Keratinocyte (primary cell): ENCODE measurements at regions not wholly inside any gene's neighbourhood (a gene's known extent, or its start where the extent isn't known, plus 50 kb on each side); places are given as distances from the start of the nearest gene placed in this dataset.

Source experiments
- DNase-seq: peaks from one replicate; pipeline ENCODE4 v3.0.0-alpha.2; 2011; ENCODE audit warnings: low read depth, missing footprints, low spot score
- FAIRE-seq: peaks from 2 replicates; lab custom pipeline; 2011; peaks lifted over from hg19 to GRCh38; lab: Jason Lieb, UNC
- H2AFZ ChIP-seq: 2 replicates; pipeline ENCODE4 v1.6.0; 2012; ENCODE audit warnings: low read length, control low read depth, inconsistent platforms; ENCODE audit not compliant: control insufficient read depth
- H3K27ac ChIP-seq: 2 replicates; pipeline ENCODE4 v1.5.1; 2011; ENCODE audit warnings: low read length; ENCODE audit not compliant: control insufficient read depth, insufficient read depth
- H3K27me3 ChIP-seq: 3 replicates; pipeline ENCODE4 v1.6.0; 2011; ENCODE audit warnings: low read length; ENCODE audit not compliant: control insufficient read depth, insufficient read depth; ENCODE audit errors: extremely low read depth
- H3K36me3 ChIP-seq, 2 experiments: 2 replicates in 1 of 2; 3 replicates in 1 of 2; pipeline ENCODE4 v1.5.1; 2011; ENCODE audit warnings: low read length in 2 of 2, mild to moderate bottlenecking in 1 of 2; ENCODE audit not compliant: control insufficient read depth in 2 of 2, insufficient read depth in 2 of 2; ENCODE audit errors: extremely low read depth in 1 of 2
- H3K4me1 ChIP-seq: 3 replicates; pipeline ENCODE4 v1.5.1; 2011; ENCODE audit warnings: low read length; ENCODE audit not compliant: control insufficient read depth, insufficient read depth; ENCODE audit errors: extremely low read depth
- H3K4me2 ChIP-seq: 3 replicates; pipeline ENCODE4 v1.6.0; 2011; ENCODE audit warnings: low read depth, low read length; ENCODE audit not compliant: control insufficient read depth, insufficient read depth; ENCODE audit errors: extremely low read depth
- H3K4me3 ChIP-seq, 3 experiments: fragments of 200-600 bp in 1 of 3; sonication (generic) in 1 of 3; 2 replicates in 2 of 3; 3 replicates in 1 of 3; pipeline ENCODE4 v1.5.1; 2011 to 2016; ENCODE audit warnings: low read length in 3 of 3, mild to moderate bottlenecking in 3 of 3, control low read depth in 2 of 3, inconsistent platforms in 1 of 3, low read depth in 1 of 3, mixed read lengths in 1 of 3, mixed run types in 1 of 3, moderate library complexity in 1 of 3; ENCODE audit not compliant: control insufficient read depth in 2 of 3, insufficient read depth in 2 of 3; ENCODE audit errors: extremely low read depth in 1 of 3
- H3K79me2 ChIP-seq: 2 replicates; pipeline ENCODE4 v1.6.0; 2012; ENCODE audit warnings: low read length; ENCODE audit not compliant: control insufficient read depth, insufficient read depth
- H3K9ac ChIP-seq: 3 replicates; pipeline ENCODE4 v1.6.0; 2011; ENCODE audit warnings: low read length; ENCODE audit not compliant: control insufficient read depth, insufficient read depth; ENCODE audit errors: extremely low read depth
- H3K9me1 ChIP-seq: 3 replicates; pipeline ENCODE4 v1.6.0; 2011; ENCODE audit warnings: low read length; ENCODE audit not compliant: control insufficient read depth, insufficient read depth; ENCODE audit errors: extremely low read depth
- H3K9me3 ChIP-seq: 2 replicates; pipeline ENCODE4 v1.5.1; 2012; ENCODE audit warnings: low read depth, low read length; ENCODE audit not compliant: control insufficient read depth
- H4K20me1 ChIP-seq: 3 replicates; pipeline ENCODE4 v1.6.0; 2011; ENCODE audit warnings: low read length; ENCODE audit not compliant: control insufficient read depth, insufficient read depth; ENCODE audit errors: extremely low read depth
- EZH2 ChIP-seq: IDR thresholded peaks from one replicate; pipeline ENCODE4 v1.6.1; 2012; ENCODE audit warnings: inconsistent platforms, mild to moderate bottlenecking, low read length, moderate library complexity
- dilution Hi-C: fragments of 300-500 bp; cut with MboI; formaldehyde crosslinking; loops from one replicate; pipeline ENCODE4 v1.7.0; 2020; ENCODE audit warnings: low sequenced_read_pairs; ENCODE audit not compliant: extremely low pct_ligation_motif_present
- TF ChIP-seq, protein P1 (sequence below), 3 experiments: IDR thresholded peaks in 1 of 3; conservative IDR thresholded peaks in 1 of 3; optimal IDR thresholded peaks in 1 of 3; 2 replicates in 2 of 3; 3 replicates in 1 of 3; pipeline versions ENCODE3 to v1.5.1; 2011; ENCODE audit warnings: low read length in 3 of 3, mild to moderate bottlenecking in 3 of 3, moderate library complexity in 2 of 3, control low read depth in 1 of 3, inconsistent platforms in 1 of 3; ENCODE audit not compliant: insufficient read depth in 2 of 3; ENCODE audit errors: extremely low read depth in 1 of 3

GRCh38 chr13:64871742-64872141 lies 2358.4 kb downstream of the PCDH9 start:
- Histone ChIP-seq H3K4me1 (no peaks in the 10 kb centered on the region), H3K27ac (no peak overlapping the region), H4K20me1 (no peaks in the 10 kb centered on the region), H3K36me3 (no peaks in the 10 kb centered on the region), H2AFZ (no peak overlapping the region), H3K9me3 (no peaks in the 10 kb centered on the region), H3K79me2 (no peaks in the 10 kb centered on the region), H3K4me2 (no peak overlapping the region), H3K27me3 (no peaks in the 10 kb centered on the region), H3K4me3 (no peak overlapping the region), H3K9ac (no peak overlapping the region), H3K9me1 (no peaks in the 10 kb centered on the region)
- FAIRE-seq (no peak), DNase-seq (no peak)
- dilution Hi-C loops: no loop called here
- no peak for TF ChIP-seq EZH2
- TF ChIP-seq, protein P1, sequence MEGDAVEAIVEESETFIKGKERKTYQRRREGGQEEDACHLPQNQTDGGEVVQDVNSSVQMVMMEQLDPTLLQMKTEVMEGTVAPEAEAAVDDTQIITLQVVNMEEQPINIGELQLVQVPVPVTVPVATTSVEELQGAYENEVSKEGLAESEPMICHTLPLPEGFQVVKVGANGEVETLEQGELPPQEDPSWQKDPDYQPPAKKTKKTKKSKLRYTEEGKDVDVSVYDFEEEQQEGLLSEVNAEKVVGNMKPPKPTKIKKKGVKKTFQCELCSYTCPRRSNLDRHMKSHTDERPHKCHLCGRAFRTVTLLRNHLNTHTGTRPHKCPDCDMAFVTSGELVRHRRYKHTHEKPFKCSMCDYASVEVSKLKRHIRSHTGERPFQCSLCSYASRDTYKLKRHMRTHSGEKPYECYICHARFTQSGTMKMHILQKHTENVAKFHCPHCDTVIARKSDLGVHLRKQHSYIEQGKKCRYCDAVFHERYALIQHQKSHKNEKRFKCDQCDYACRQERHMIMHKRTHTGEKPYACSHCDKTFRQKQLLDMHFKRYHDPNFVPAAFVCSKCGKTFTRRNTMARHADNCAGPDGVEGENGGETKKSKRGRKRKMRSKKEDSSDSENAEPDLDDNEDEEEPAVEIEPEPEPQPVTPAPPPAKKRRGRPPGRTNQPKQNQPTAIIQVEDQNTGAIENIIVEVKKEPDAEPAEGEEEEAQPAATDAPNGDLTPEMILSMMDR (optimal IDR thresholded peaks at IDR 0.05 in 1 of 3, IDR thresholded peaks at IDR 0.05 in 1 of 3, conservative IDR thresholded peaks at IDR 0.05 in 1 of 3; ENCODE audit: extremely low read depth in 1 of 3, insufficient read depth in 2 of 3, low read length in 3 of 3): no peak

GRCh38 chr13:64869539-64869938 lies 2360.6 kb downstream of the PCDH9 start:
- H4K20me1 ChIP-seq: no peaks in the 10 kb centered on the region
- no peak overlapping the region for H3K4me3 ChIP-seq
- H3K27me3 ChIP-seq: no peaks in the 10 kb centered on the region
- no peaks in the 10 kb centered on the region for H3K36me3 ChIP-seq
- H3K79me2 ChIP-seq: no peaks in the 10 kb centered on the region
- dilution Hi-C loops: no loop called here
- H2AFZ ChIP-seq: no peak overlapping the region
- H3K4me1 ChIP-seq: no peaks in the 10 kb centered on the region
- H3K9ac ChIP-seq: no peak overlapping the region
- FAIRE-seq (no peak), DNase-seq (no peak)
- H3K9me3 ChIP-seq: no peaks in the 10 kb centered on the region
- TF ChIP-seq, protein P1 (optimal IDR thresholded peaks at IDR 0.05 in 1 of 3, IDR thresholded peaks at IDR 0.05 in 1 of 3, conservative IDR thresholded peaks at IDR 0.05 in 1 of 3; ENCODE audit: extremely low read depth in 1 of 3, insufficient read depth in 2 of 3, low read length in 3 of 3): no peak
- no peak for TF ChIP-seq EZH2
- no peak overlapping the region for H3K27ac ChIP-seq
- no peaks in the 10 kb centered on the region for H3K9me1 ChIP-seq
- no peak overlapping the region for H3K4me2 ChIP-seq
